NCI-H345 treated with DMSO at 0.1 percent for 48 hours (cell line): ENCODE measurements at regions not wholly inside any gene's neighbourhood (a gene's known extent, or its start where the extent isn't known, plus 50 kb on each side); places are given as distances from the start of the nearest gene placed in this dataset.

ENCODE experiments used
- DNase-seq: peaks from one replicate; lab custom pipeline; 2025; ENCODE audit not compliant: unreplicated experiment; lab: John Stamatoyannopoulos, UW

DNA sequence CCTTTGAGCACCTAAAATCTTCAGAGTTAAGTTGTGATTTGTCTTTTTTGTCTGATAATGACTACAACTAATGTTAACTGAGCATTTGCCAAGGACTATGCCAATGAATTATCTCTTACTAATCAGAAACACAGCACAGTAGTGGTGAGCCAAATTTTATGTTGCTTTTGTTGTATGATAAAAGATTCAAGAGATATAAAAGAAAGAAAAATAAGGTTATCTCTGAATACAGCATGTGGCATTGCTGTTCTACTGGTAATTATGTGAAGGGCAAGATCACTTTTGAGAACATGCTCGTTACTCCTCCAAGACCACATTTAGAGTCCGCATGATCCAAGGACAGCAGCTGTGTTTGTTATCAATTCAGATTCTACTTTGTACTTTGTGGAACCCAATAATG, 133.4 kb upstream of the MYLIP start:
- DNase-seq = no peak

DNA sequence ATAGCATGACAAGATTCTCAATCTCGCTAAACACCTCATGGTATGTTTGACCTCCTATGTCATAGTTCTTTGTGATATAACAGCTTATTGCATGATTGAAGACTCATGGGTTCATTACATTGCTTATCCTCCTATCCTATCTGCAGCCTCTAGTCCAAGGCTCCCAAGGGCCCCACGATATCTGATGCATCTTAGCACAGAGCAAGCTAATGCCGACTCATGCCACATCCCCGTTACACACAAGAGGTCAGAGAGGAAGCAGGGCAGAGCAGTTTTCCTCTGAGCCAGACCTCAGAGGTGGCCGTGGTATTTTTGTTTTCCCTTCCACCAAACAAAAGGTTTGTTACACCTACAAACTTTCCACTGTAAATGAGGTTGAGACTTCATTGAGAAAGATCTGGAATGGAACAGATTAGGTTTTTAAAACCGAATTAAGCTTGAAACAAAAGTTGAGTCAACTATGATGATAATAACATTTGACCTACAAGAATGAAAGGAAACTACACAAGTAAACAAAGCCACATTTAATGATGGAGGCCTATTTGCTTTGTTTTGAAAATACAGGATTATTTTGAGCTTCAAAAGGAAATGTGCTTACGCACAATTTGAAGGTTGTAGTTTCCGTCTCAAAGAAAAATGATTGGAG, 133.9 kb upstream of the MYLIP start:
- no peak for DNase-seq

DNA sequence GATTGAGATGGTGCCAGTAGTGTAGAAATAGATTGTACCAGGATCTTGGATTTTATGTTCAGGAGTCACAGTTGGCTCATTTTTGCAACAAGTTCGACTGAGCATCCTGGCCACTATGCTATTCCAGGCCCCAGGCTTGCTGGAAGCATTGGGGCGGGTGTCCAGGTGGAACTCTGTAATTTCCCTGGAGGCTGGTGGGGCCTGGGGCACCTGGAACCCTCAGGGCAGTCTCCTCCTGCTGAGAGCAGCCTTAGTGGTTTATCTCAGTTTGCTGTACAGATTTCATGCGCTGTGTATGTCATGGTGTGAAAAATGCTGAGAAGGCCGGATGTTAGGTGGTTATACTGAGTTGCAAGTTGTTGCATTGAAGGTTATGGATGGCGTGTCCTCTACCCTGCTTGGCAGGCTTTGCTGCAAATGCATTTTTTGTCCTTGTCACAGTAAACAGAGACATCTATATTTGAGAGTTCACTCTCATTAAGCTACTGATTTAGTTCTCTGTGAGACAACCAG, 135.1 kb upstream of the MYLIP start:
- no peak for DNase-seq

GRCh38 chr6:15990179-15990578, 138.7 kb upstream of the MYLIP start:
- DNase-seq = no peak

DNA sequence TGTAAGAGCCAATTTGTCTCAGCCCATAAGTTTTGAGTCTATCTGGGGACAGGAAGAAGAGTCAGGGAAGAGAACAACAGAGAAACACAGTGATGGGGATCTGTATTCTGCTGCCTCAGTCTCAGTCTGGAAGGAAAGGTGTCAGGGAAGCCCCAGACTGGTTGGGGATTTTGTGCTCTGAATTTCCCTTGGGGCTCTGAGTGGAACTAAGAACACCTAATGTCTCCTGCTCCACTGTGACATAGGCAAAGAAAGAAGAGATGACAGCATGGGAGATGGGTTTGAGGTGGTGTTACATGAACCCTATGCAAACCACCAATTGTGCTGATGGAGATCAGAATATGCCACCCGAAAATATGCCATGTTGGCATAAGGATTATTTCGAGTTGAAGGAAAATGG, 139.5 kb upstream of the MYLIP start:
- DNase-seq = no peak

- no peak for DNase-seq
These were observed 141.3 kb upstream of the MYLIP start for GRCh38 chr6:15987569-15987968.

GRCh38 chr6:15986027-15986629, 142.8 kb upstream of the MYLIP start:
- no peak for DNase-seq

DNA sequence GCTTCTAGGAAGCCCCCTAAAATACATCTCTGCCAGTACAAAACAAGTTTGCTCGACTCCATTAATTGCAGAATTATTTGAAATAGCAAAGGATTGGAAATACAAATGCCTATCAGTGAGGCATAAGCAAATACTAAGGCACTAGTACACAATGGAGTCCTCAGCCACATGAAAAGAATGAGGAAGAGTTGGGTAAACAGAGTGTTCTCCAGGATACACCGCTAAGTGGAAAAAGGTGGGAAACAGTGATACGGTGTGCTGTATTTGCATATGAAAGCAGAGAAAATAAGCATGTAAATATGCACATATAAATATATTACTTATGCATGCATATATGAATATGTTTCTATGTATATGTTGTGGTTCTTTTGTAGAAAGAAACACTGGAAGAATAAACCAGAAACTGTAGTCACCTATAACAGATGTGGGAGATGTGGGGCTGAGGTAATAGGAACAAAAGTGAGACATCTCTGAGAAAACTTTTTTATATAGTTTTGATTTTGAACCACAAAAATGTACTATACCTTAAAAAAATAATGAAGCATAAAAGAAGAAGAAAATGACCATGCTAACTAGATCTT, 143.4 kb upstream of the MYLIP start:
- no peak for DNase-seq

DNA sequence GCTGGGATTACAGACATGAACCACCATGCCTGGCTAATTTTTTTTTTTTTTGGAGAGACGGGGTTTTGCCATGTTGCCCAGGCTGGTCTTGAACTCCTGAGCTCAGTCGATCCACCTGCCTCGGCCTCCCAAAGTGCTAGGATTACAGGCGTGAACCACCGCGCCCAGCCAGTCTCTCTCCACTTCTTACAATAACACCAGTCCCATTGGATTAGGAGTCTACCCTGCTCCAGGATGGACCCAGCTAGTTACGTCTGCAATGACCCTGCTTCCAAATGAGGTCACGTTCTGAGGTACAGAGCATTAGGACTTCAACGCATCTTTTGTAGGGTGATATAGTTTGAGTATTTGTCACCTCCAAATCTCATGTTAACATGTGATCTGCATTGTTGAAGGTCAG, 146.9 kb upstream of the MYLIP start:
- DNase-seq = no peak

DNA sequence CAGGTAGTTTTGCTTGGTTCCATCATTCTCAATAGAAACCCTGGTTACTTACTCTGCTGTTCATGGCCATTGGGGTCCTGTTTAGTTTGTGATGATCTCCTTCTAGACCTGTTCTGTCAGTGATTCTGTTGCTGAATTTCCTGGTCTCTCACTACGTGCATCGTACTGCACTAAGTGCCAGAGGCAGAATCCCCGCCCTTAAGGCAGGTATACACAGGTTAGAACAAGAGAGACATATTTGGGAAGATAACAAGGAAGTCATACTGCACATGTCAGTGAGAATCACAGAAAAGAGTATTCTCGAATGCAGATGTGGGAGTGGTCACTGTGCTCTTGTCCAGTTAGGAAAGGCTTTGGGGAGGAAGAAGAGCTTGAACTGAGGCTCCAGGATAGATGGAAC, 148.1 kb upstream of the MYLIP start:
- DNase-seq = no peak

DNA sequence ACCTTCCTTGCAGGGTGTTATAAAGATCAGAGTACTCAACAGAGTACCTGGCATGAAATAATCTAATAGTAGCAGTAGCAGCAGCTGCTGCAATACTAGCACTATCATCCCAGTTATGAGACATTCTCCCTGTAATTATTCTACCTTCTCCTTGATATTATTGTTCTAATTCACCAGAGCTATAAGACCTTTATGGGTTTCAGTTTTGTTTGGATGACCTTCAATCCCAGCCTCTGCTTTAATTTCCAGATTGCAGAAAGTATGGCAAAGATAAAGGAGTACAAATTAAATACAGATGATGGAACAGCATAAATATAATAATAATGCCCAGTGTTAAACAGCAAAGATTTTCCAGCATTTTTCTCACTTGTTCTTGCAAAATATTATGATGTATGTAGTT, 150.5 kb upstream of the MYLIP start:
- no peak for DNase-seq

- no peak for DNase-seq
These were observed 151.8 kb upstream of the MYLIP start for GRCh38 chr6:15977050-15977449.

DNA sequence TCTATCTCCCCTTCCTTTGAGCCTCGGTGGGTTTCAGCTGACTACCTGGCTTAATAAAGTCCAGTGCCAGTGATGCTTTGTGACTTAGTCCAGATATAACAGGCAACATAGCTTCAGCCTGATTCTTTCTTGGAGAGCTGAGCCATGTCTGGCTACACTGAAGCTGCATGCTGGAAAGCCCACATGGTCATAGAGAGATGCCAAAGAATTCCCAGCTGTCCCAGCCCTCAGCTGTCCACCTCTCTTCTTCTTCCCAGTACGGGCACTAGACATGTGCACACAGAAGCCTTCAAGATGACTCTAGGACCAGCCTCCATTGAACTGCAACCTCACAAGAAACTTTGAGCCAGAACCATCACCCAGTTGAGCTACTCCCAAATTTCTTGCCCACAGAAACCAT, 154.1 kb upstream of the MYLIP start:
- no peak for DNase-seq

GRCh38 chr6:15970517-15970916, 158.4 kb upstream of the MYLIP start:
- no peak for DNase-seq

- no peak for DNase-seq
These were observed 159.6 kb upstream of the MYLIP start for GRCh38 chr6:15969236-15969778.

DNA sequence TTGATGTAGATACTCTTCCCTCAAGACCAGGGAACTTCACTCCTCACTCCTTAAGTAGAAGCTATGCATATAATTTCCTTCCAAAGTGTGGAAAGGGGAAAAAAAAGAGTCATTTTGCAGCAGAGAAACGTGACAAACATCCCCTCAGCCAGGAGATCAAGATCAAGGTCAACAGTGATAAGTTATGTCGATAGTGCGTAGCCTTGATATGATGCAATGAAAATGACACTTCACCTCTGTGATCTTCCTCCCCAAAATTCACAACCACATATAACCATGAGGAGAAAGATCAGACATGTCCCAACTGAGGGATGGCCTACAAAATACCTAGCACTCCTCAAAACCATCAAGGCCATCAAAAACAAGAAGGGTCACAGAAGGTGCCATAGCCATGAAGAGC, 160.4 kb upstream of the MYLIP start:
- DNase-seq = no peak

DNA sequence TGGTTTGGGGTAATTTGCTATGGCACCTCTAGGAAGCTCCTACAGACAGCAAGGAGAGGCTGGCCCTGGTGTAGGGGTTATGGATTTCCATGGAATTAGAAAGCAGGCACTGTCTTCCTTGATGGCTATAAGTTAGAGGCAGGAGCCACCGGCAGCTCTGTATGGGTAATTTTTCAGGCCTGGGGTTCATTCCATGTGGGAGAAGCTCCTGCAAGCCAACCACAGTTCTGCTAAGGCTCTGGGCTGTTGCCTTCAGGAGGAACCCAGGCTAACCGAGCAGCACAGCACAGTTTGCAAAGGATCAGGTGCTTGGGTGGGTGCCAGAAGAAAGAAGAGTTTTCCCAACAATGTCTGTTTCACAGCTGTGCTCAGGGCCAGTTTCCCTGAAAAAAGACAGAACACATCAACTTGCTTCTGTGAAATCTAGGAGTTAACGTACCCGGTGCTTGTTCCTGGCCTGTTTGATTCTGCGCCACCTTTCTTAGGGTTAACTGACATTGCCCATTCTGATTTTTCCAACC, 162.8 kb upstream of the MYLIP start:
- no peak for DNase-seq

DNA sequence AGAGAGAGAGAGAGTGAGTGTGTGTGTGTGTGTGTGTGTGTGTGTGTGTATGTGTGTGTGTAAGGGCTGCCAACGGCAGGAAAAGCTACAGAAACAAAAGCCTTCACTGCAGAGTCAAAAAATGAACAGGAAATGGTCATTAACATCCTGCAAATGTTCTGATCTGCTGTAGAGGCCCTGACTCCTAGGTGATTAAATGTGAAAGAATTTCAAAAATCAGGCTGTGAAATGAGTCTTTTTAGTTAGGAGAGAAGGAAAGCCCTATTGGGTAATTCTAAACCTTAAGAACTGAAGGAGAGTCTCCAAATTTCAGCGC, 166.5 kb upstream of the MYLIP start:
- no peak for DNase-seq

DNA sequence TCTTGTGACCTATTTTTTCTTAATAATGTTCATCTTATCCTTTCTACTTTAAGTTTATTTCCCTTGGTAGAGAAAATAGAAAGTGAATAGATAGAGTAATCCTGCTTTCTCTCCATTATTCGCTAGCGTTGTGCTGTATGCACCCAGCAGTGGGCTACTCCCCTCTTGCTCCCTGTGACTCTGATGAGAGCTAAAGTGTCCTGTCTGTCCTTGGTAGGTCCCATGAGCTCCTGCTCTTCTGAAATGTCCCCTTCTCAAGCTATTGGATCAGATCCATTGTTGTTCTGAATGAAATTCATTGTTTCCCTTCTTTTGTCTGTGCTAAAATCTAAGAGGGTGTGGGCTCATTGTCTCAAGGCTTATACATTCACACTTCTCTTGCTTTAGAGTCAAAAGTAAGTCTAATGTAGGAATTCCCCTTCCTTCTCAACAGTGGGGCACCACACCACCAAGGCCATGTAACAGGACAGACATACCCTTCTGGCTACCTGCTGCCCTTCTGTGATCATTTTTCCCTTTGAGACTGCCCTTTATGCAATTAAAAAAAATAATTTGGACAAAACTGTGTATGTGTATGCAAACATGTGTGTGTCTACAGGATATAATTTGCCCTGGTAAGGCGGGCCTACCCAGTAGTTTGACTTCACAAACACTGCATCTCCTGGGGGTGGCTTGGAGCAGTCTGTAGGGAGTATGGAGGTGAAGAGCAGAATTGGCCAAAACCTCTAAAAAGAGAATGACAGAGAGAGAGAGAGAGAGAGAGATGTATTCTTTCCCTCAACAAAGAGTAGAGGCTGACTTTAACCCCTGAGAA, 167.0 kb upstream of the MYLIP start:
- DNase-seq = no peak

- DNase-seq = no peak
These were observed 167.9 kb upstream of the MYLIP start for GRCh38 chr6:15960740-15961634.
